A204.1 (cell line): ENCODE measurements at regions not wholly inside any gene's neighbourhood (a gene's known extent, or its start where the extent isn't known, plus 50 kb on each side); places are given as distances from the start of the nearest gene placed in this dataset.

ENCODE experiments used
- FAIRE-seq: peaks from 2 replicates; lab custom pipeline; 2012; peaks lifted over from hg19 to GRCh38; lab: Jason Lieb, UNC

DNA sequence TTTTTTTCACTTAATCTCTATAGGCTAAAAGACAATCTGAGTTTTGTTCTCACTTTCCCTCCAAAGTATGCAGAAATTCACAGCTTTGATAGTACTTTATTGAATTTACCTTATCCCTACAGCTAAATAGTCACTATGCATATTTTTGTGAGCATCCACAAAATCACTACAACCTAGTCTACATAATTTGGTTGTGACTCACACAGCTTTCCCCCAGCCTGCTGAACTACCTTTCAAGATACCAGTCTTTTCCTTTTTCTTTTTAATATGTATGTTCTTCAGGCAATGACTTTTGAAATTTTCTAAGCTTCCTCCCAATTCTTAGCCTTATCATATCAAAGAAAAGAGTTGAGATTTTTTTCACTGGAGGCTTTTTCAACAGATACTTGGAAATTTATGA lies 347.3 kb upstream of the CDH6 start:
- no peak for FAIRE-seq

DNA sequence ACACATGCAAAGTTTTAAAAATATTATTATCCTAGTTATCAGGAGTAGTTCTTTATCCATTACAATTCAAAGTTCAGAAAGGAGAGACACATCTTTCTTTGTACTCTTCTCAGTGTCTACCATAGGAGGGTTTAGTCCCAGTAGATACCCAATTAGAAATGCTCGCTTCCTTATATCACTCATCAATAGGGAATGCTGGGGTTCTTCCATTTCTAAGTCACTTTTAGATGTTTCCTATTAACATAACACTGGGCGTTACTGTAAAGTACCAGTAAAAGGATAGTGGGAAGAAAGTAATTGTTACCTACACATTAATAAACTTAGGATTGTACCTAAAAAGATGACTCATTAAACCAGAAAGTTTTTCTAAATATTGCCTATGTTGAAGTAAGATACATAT lies 348.3 kb upstream of the CDH6 start:
- no peak for FAIRE-seq

GRCh38 chr5:30843541-30843940 lies 349.9 kb upstream of the CDH6 start:
- no peak for FAIRE-seq

DNA sequence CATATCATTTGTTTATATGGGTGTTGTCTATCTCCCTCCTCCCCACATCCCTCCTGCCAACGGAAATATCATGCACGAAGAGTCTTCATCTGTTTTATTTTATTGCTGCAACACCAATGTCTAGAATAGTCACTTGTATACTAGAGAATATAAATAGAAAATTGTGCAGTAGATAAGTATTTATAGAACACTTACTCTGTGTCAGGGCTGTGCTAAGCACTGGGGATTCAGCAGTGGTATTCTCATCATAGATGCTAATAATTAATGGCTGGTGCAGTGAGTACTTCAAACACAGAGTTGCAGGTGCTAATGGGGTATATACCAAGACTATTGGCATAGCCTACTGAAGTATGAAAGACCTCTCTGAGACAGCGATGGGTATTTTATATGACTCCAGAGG lies 353.5 kb upstream of the CDH6 start:
- FAIRE-seq: no peak

DNA sequence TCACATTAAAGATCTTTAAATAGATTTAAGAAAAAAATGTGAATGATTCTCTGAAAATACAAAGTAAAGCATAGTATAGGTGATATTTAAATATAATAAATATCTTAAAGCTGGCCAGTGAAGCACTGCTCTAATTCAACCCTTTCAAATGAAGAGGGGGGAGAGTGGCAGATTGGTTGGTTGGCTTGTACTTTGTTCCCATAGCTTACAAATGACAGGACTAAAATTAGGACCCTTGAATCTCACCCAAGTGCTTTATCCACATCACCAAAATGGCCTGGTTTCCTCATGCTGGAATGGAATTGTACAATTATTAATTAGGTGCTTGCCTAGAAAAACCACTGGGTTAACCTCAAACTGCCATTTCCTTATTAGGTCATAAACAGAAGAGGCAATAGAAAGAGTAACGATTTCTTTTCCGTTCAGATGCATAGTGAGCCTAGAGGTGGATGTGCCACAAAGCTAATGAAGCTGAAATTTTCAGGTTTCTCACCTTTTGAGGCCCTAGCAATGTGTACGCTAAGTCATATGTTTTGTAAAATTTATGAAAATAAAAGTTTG lies 354.5 kb upstream of the CDH6 start:
- FAIRE-seq: no peak

DNA sequence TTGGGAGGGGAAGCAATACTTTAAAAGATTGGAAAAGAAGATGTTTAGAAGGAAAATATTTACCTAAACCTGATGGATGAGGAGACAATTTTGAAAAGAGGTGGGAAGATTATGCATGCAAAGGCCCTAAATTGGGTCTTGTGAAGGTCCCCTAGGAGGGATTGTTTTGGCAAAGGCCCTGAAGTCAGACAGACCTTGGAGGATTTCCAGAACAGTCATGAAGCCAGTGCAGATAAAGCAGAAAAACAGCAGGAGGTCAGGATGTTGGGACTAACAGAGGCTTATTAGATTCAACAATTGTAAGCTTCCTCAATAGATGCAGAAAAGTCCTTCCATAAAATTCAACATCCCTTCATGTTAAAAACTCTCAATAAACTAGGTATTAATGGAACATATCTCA lies 361.0 kb upstream of the CDH6 start:
- FAIRE-seq: no peak

DNA sequence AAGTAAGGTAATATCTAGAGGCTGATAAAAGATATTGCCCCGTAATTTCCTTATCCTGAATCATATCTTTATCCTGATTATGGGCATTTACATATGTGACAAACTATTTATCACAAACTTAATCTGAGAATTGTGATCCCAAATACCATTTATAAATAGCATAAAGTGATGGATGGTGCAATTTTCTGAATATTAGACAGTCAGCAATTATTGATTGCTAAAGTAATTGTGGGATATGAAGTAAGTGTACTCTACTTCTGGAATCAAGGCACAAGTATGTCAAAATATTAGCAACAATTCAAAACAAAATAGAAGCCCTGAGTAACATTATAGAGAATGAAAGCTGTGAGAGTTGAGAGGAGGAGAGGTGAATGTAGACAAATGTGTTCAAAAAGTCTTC lies 361.9 kb upstream of the CDH6 start:
- no peak for FAIRE-seq

- no peak for FAIRE-seq
Observed at GRCh38 chr5:30831123-30831522, 362.4 kb upstream of the CDH6 start.

GRCh38 chr5:30811298-30811697 lies 382.2 kb upstream of the CDH6 start:
- no peak for FAIRE-seq

GRCh38 chr5:30809933-30810332 lies 383.6 kb upstream of the CDH6 start:
- no peak for FAIRE-seq

DNA sequence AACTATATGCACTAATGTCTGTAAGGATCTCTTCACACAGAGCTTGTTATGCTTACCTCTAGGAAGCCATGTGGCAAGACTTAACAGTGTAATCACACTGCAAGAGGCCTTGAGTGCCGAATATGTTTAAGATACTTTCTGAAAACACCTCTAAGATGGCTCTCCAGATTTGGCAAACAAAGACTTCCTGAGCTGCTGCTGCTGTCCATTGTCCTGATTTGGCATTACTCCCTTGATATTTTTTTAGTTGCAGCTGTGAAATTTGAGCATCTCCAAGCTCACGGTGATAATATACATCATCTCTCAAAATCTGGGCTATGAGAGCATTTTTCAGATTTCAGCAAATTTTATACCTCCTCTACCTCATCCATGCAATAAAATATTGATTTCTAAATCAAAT lies 384.5 kb upstream of the CDH6 start:
- no peak for FAIRE-seq

GRCh38 chr5:30804739-30805505 lies 388.6 kb upstream of the CDH6 start:
- no peak for FAIRE-seq

- FAIRE-seq: no peak
Observed at GRCh38 chr5:30802961-30803705, 390.4 kb upstream of the CDH6 start.

DNA sequence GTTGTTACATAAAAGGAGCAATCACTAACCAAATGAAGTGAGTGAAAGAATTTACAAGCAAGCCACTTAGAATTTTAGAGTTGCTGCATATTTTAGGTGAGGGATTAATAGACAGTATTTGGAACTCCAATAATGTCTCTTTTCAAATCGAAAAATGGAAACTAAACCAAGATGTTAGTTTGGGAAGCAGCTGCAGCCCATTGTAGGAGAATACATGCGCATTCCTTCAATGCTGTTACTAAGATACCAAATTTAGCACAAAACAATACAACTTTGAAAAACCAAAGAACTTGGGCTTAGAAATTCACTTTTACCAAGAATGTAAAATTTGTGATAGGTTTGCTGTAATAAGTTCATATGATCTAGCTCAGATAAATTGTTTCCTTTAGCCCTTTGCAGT lies 411.8 kb upstream of the CDH6 start:
- no peak for FAIRE-seq

DNA sequence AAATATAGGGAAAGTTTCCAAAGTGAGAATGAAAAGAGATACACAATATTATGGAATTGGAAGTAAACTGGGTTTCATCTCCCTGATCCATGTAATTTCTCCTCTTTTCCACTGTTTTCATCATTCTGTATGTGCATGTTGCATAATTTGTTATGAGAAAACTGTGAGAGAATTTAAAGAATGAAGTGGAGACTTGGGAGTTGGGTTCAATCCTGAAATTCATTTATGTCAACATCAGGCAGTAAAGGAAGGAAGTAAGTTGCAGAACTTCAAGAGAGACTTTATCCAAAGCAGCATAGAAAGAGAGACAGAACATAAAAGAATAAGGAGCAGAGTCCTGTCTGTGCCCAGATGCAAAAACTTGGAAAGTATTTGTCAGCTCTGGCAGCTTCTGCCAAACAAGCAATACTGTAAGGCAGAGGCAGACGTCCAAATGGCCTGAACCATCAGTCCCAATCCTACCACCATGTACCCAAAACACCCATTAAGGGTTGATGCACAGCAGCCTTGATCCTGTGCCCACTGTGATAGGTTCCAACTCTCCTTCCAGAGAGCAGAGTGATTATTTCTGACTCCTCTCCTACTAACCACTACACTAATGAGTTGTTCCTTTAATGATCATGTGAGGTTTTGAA lies 425.3 kb upstream of the CDH6 start:
- FAIRE-seq: no peak

GRCh38 chr5:30765706-30766105 lies 427.8 kb upstream of the CDH6 start:
- FAIRE-seq: no peak

DNA sequence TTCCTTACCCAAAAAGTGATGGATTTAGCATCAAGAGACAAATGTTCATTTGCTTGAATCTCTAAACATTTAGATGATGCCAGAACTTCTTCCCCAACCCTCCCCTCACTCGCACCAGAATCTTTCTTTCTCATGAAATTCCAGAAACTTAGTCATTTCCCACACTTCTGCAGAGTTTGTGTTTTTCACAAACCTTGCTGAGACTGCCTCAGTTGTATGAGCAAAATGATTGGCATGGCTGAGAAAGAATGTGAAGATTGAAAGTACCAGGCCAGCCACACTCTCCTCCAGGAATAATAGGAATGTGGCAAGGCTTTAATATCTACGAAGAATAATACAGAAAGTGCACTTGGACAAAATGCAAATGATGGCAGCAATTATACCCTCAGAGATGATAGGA lies 428.3 kb upstream of the CDH6 start:
- no peak for FAIRE-seq

- FAIRE-seq: no peak
Observed at GRCh38 chr5:30764704-30765103, 428.8 kb upstream of the CDH6 start.

GRCh38 chr5:30759731-30760130 lies 433.8 kb upstream of the CDH6 start:
- FAIRE-seq: no peak

DNA sequence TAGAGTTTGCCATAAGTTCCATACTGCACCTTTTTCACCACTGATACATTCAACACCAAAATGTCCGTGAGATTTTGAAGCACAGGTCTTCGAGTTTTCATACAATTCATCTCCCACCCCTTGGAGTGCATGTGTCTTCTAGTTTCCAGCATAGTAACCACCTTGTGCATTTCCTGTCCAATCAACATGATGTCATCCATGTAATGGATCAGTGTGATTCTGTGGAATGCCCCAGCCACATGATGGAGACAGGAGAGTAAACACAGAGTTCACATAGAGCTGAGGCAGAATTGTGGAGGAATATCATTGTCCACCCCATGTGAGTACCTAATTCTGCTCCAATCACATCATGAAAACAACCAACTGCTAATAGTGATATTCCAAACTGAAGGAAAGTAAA lies 441.5 kb upstream of the CDH6 start:
- FAIRE-seq: no peak

- FAIRE-seq: no peak
Observed at GRCh38 chr5:30749971-30750370, 443.5 kb upstream of the CDH6 start.

- FAIRE-seq: no peak
Observed at GRCh38 chr5:30747412-30747811, 446.1 kb upstream of the CDH6 start.

DNA sequence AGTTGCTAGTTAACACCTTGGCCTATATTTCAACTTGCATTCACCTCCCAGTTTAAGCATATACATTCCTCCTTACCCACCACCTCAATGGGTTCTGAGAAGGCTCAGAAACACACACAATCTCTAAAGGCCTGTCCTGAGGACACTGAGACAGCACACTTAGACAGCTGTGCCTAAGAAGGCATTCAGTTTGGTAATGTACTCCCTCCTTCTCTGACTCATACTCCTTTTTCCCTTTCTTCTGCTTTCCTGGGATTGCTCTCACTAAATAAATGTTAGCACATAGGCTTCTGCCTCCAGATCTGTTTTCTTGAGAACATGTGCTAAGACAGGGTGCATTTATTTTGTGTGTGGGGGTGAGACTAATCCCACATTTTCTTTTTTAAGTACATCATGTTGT lies 456.8 kb upstream of the CDH6 start:
- FAIRE-seq: no peak
